ENCODE measurements at regions not wholly inside any gene's neighbourhood (a gene's known extent, or its start where the extent isn't known, plus 50 kb on each side); places are given as distances from the start of the nearest gene placed in this dataset.
"Not testable (repeated sequence)": the region's sequence is repeated elsewhere in the genome, so short reads cannot be mapped to it uniquely, and the experiment has no call there.

- no peak for DNase-seq (ENCODE audit: low read depth)
These were observed 98.0 kb upstream of the NR5A2 start for GRCh38 chr1:199929556-199929955.

GRCh38 chr1:199930067-199930466 lies 97.4 kb upstream of the NR5A2 start:
- DNase-seq (ENCODE audit: low read depth) = not testable (repeated sequence)

- no peak for DNase-seq (ENCODE audit: low read depth)
These were observed 95.7 kb upstream of the NR5A2 start for GRCh38 chr1:199931666-199932377.

GRCh38 chr1:199932462-199932861 lies 95.0 kb upstream of the NR5A2 start:
- no peak for DNase-seq (ENCODE audit: low read depth)

GRCh38 chr1:199936441-199936840 lies 91.1 kb upstream of the NR5A2 start:
- DNase-seq (ENCODE audit: low read depth) = no peak

GRCh38 chr1:199937161-199937560 lies 90.3 kb upstream of the NR5A2 start:
- DNase-seq (ENCODE audit: low read depth) = no peak

GRCh38 chr1:199937661-199938060 lies 89.8 kb upstream of the NR5A2 start:
- no peak for DNase-seq (ENCODE audit: low read depth)

GRCh38 chr1:199944986-199945385 lies 82.5 kb upstream of the NR5A2 start:
- DNase-seq (ENCODE audit: low read depth) = no peak

GRCh38 chr1:199945591-199945990 lies 81.9 kb upstream of the NR5A2 start:
- DNase-seq (ENCODE audit: low read depth) = no peak

GRCh38 chr1:199946305-199947155 lies 81.0 kb upstream of the NR5A2 start:
- no peak for DNase-seq (ENCODE audit: low read depth)

- DNase-seq (ENCODE audit: low read depth) = no peak
These were observed 78.8 kb upstream of the NR5A2 start for GRCh38 chr1:199948587-199949280.

GRCh38 chr1:199951005-199951404 lies 76.5 kb upstream of the NR5A2 start:
- not testable (repeated sequence) for DNase-seq (ENCODE audit: low read depth)

GRCh38 chr1:199953651-199954050 lies 73.9 kb upstream of the NR5A2 start:
- no peak for DNase-seq (ENCODE audit: low read depth)

GRCh38 chr1:199954699-199955098 lies 72.8 kb upstream of the NR5A2 start:
- no peak for DNase-seq (ENCODE audit: low read depth)

GRCh38 chr1:199955235-199955634 lies 72.3 kb upstream of the NR5A2 start:
- DNase-seq (ENCODE audit: low read depth) = no peak

- DNase-seq (ENCODE audit: low read depth) = no peak
These were observed 71.5 kb upstream of the NR5A2 start for GRCh38 chr1:199956005-199956404.

- DNase-seq (ENCODE audit: low read depth) = no peak
These were observed 68.3 kb upstream of the NR5A2 start for GRCh38 chr1:199959033-199959774.

- DNase-seq (ENCODE audit: low read depth) = no peak
These were observed 67.8 kb upstream of the NR5A2 start for GRCh38 chr1:199959775-199960110.

- DNase-seq (ENCODE audit: low read depth) = no peak
These were observed 57.4 kb upstream of the NR5A2 start for GRCh38 chr1:199970125-199970524.

GRCh38 chr1:199976496-199977144 lies 50.9 kb upstream of the NR5A2 start:
- no peak for DNase-seq (ENCODE audit: low read depth)
